ENCODE measurements at regions not wholly inside any gene's neighbourhood (a gene's known extent, or its start where the extent isn't known, plus 50 kb on each side); places are given as distances from the start of the nearest gene placed in this dataset.

DNA sequence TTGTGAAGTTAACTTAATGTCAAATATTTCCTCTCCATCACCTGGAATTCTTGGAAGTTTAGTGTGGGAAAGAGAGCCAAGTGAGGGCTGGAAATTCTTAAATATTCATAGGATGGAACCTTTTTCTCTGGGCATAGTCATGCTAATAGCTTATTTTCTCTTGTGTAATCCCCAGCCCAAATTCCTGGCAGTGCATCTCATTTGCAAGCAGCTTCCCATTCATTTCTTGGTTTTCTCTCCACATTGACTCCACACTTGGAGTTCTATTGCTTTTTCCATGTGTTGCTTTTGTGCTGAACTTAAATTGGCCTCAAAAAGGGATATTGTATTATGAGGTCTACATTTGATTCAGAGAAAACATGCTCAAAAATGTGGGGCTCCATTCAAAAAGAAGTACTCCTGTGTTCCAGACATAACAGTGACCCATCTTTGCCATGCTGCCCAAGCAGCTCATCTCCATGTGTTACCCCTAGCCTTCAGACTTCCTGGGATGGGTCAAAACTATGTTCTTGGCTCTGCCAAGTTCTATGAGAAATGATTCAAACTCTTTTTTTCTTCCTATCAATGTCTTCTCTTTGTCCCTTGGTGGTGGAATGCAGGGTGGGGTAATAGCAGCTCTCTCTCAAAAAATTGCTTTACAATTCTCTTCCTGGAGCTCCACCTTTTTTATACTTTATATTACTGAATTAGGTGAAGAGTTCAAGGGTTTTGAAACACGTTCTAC, 2471.5 kb downstream of the PCDH9 start:
- TF ChIP-seq, protein P1, sequence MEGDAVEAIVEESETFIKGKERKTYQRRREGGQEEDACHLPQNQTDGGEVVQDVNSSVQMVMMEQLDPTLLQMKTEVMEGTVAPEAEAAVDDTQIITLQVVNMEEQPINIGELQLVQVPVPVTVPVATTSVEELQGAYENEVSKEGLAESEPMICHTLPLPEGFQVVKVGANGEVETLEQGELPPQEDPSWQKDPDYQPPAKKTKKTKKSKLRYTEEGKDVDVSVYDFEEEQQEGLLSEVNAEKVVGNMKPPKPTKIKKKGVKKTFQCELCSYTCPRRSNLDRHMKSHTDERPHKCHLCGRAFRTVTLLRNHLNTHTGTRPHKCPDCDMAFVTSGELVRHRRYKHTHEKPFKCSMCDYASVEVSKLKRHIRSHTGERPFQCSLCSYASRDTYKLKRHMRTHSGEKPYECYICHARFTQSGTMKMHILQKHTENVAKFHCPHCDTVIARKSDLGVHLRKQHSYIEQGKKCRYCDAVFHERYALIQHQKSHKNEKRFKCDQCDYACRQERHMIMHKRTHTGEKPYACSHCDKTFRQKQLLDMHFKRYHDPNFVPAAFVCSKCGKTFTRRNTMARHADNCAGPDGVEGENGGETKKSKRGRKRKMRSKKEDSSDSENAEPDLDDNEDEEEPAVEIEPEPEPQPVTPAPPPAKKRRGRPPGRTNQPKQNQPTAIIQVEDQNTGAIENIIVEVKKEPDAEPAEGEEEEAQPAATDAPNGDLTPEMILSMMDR (IDR thresholded peaks at IDR 0.05; ENCODE audit: borderline replicate concordance, insufficient read depth, low read depth, low read length): no peak

DNA sequence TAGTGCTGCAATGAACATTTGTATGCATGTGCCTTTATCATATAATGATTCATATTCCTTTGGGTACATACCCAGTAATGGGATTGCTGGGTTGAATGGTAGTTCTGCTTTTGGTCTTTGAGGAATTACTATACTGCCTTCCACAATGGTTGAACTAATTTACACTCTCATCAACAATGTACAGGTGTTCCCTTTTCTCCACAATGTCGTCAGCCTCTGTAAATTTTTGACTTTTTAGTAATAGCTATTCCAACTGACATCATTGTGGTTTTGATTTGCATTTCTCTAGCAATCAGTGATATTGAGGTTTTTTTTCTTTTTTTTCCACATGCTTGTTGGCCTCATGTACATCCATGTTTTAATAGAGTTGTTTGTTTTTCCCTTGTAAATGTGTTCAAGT, 2473.5 kb downstream of the PCDH9 start:
- H3K4me3 ChIP-seq (ENCODE audit: low read depth, low read length): no peak overlapping the region
- TF ChIP-seq, protein P1 (IDR thresholded peaks at IDR 0.05; ENCODE audit: borderline replicate concordance, insufficient read depth, low read depth, low read length): no peak

More for the DNA sequence above, 2471.5 kb downstream of the PCDH9 start:
- no peak overlapping the region for H3K4me3 ChIP-seq (ENCODE audit: low read depth, low read length)

DNA sequence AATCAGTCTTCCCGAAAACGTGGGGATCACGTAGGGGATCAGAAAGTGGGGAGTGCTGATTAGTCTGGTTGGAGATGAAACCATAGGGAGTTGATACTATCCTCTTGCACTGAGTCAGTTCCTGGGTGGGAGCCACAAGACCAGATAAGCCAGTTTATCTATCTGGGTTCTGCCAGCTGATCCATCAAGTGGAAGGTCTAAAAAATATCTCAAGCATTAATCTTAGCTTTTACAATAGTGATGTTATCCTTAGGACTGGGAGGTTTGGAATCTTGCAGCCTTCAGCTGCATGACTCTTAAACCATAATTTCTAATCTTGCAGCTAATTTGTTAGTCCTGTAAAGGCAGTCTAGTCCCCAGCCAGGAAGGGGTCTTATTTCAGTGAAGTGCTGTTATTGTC, 2474.2 kb downstream of the PCDH9 start:
- TF ChIP-seq, protein P1 (IDR thresholded peaks at IDR 0.05; ENCODE audit: borderline replicate concordance, insufficient read depth, low read depth, low read length): no peak
- H3K4me3 ChIP-seq (ENCODE audit: low read depth, low read length): no peak overlapping the region

DNA sequence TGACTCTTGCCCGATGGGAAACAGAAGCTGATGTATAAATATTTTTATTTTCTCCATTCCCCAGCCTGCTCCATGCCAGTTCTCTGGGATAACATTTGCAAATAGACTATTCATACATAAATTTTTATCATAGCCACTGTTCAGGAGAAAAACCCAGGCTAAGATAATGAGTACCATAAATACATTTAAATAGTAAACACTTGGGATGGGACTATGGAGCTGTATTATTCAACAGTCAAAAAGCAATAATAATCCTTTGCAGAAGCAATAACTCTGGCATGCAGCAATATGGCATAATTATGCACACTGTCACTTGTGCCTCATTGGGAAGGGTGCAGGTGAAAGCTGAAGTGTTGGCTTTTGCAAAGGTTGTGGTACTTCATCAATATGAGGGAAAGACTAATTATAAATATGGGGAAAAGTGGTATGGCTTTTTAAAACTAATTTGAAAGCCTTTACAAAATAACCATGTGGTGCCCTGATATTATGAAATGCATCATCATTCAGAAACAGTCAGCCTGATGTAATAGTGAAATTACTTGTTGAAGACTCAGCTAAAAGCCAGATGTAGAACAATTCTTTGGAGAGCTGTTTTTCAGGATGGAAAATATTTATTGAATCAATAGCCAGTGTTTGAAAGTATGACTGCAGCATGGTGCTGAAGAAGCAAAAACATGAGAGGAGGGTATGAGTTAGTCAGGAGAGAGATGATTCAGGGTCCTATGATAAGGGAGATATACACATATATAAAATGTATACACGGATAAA, 2476.7 kb downstream of the PCDH9 start:
- TF ChIP-seq, protein P1 (IDR thresholded peaks at IDR 0.05; ENCODE audit: borderline replicate concordance, insufficient read depth, low read depth, low read length): no peak
- no peak overlapping the region for H3K4me3 ChIP-seq (ENCODE audit: low read depth, low read length)

DNA sequence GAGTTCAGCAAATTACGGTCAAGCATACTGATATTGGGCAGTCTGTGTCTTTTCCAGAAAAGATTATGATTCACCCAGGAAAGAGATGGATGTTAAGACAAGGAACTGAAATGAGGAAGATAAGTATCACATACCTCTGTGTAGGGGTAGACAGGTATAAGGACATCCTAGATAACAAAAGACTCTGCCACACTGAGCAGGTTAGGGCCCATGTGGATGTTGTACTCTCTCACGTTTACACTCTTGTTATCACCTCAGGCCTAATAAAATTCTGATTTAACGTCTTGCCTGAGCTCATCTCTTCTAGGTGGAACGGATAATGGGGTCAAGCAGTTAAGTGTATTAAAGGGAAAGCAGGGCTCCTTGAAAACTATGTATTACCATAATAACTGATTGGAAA, 2480.8 kb downstream of the PCDH9 start:
- TF ChIP-seq, protein P1 (IDR thresholded peaks at IDR 0.05; ENCODE audit: borderline replicate concordance, insufficient read depth, low read depth, low read length): no peak
- H3K4me3 ChIP-seq (ENCODE audit: low read depth, low read length): no peak overlapping the region

DNA sequence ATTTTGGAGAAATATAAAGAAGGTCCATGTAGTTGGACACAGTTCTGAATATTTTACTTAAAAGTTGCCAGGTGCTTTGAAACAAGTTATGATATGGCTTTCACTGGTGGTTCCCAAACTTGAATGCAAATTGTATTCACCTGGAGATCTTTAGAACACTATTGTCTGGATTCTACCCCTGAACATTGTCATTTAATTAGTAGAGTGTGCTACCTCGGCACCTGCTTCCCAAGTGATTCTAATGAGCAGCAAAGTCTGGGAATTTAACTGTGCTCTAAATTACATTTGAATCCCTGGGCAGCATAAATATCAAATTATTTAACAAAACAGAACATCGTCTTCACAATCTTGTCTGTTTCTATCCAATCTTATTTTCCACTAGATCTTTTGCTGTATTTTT, 2483.3 kb downstream of the PCDH9 start:
- TF ChIP-seq, protein P1 (IDR thresholded peaks at IDR 0.05; ENCODE audit: borderline replicate concordance, insufficient read depth, low read depth, low read length): no peak
- H3K4me3 ChIP-seq (ENCODE audit: low read depth, low read length): no peak overlapping the region

DNA sequence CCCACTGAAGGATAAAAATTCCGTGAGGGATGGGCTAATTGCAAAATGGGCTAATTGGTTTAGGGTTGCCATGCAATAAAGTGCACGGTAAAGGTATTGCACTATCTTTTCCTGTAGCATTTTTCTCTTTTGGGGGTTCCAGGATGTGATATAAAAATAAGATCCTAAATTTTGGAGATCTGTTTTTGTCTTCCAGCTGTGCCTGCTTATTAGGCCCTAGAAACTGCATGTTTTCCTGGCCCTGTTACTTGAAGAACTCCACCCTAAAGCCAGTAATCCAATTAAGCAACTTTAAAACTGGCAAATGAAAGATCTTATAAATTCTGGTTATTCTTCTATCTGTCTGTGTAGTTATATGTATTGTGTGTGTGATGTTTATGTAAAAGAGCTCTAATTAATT, 2489.6 kb downstream of the PCDH9 start:
- TF ChIP-seq, protein P1 (IDR thresholded peaks at IDR 0.05; ENCODE audit: borderline replicate concordance, insufficient read depth, low read depth, low read length): no peak
- H3K4me3 ChIP-seq (ENCODE audit: low read depth, low read length): no peak overlapping the region
